Loucy (cell line): ENCODE measurements at regions not wholly inside any gene's neighbourhood (a gene's known extent, or its start where the extent isn't known, plus 50 kb on each side); places are given as distances from the start of the nearest gene placed in this dataset.

Source experiments
- H2AFZ ChIP-seq: fragments of 200-600 bp; sonication (generic); 2 replicates; pipeline ENCODE4 v1.6.0; 2016; ENCODE audit warnings: antibody characterized with exemption, mild to moderate bottlenecking, low read length, moderate library complexity
- H3F3A ChIP-seq: fragments of 200-600 bp; 2 replicates; pipeline ENCODE4 v1.6.0; 2016; ENCODE audit warnings: antibody characterized with exemption, low read depth, mild to moderate bottlenecking
- H3K27me3 ChIP-seq: fragments of 200-600 bp; sonication (generic); 2 replicates; pipeline ENCODE4 v1.6.1; 2014; ENCODE audit warnings: low read length, mild to moderate bottlenecking; ENCODE audit not compliant: insufficient read depth, poor library complexity, severe bottlenecking
- H3K36me3 ChIP-seq: fragments of 200-600 bp; sonication (generic); 2 replicates; pipeline ENCODE4 v1.6.1; 2016; ENCODE audit warnings: low read length; ENCODE audit not compliant: insufficient read depth
- H3K4me1 ChIP-seq: fragments of 200-600 bp; sonication (generic); 2 replicates; pipeline ENCODE4 v1.5.1; 2014; ENCODE audit warnings: low read length, mild to moderate bottlenecking; ENCODE audit not compliant: insufficient read depth, poor library complexity, severe bottlenecking
- H3K4me2 ChIP-seq: fragments of 200-600 bp; sonication (generic); 2 replicates; pipeline ENCODE4 v1.6.0; 2014; ENCODE audit warnings: antibody characterized with exemption, low read length, low read depth, mild to moderate bottlenecking; ENCODE audit not compliant: poor library complexity, severe bottlenecking
- H3K4me3 ChIP-seq: fragments of 200-600 bp; sonication (generic); 2 replicates; pipeline ENCODE4 v1.5.1; 2014; ENCODE audit warnings: low read length, mild to moderate bottlenecking, mixed read lengths; ENCODE audit not compliant: poor library complexity, severe bottlenecking
- H3K79me2 ChIP-seq: fragments of 200-600 bp; sonication (generic); 2 replicates; pipeline ENCODE4 v1.6.1; 2014; ENCODE audit warnings: low read length; ENCODE audit not compliant: insufficient read depth
- H3K9ac ChIP-seq: fragments of 200-600 bp; sonication (generic); 2 replicates; pipeline ENCODE4 v1.6.0; 2014; ENCODE audit warnings: mild to moderate bottlenecking, low read depth, low read length, moderate library complexity; ENCODE audit not compliant: poor library complexity, severe bottlenecking
- H3K9me2 ChIP-seq: fragments of 200-600 bp; sonication (generic); replicated peaks from 2 replicates; pipeline ENCODE4 v1.6.1; 2016; ENCODE audit warnings: low read depth, low read length, mixed read lengths
- H3K9me3 ChIP-seq: fragments of 200-600 bp; sonication (generic); 2 replicates; pipeline ENCODE4 v1.6.1; 2014; ENCODE audit warnings: mild to moderate bottlenecking, antibody characterized with exemption, low read length, low read depth; ENCODE audit not compliant: insufficient read depth
- H4K20me1 ChIP-seq: fragments of 200-600 bp; sonication (generic); 2 replicates; pipeline ENCODE4 v1.6.0; 2014; ENCODE audit warnings: antibody characterized with exemption, low read length, mild to moderate bottlenecking; ENCODE audit not compliant: insufficient read depth, poor library complexity, severe bottlenecking
- CTCF ChIP-seq: fragments of 200-600 bp; sonication (generic); conservative IDR thresholded peaks from 2 replicates; pipeline ENCODE4 v1.5.1; 2014; ENCODE audit warnings: mild to moderate bottlenecking, antibody characterized with exemption, low read length
- EZH2phosphoT487 ChIP-seq: fragments of 200-600 bp; IDR thresholded peaks from 2 replicates; pipeline ENCODE4 v1.6.1; 2018; ENCODE audit warnings: antibody characterized with exemption, mild to moderate bottlenecking, moderate library complexity, borderline replicate concordance

DNA sequence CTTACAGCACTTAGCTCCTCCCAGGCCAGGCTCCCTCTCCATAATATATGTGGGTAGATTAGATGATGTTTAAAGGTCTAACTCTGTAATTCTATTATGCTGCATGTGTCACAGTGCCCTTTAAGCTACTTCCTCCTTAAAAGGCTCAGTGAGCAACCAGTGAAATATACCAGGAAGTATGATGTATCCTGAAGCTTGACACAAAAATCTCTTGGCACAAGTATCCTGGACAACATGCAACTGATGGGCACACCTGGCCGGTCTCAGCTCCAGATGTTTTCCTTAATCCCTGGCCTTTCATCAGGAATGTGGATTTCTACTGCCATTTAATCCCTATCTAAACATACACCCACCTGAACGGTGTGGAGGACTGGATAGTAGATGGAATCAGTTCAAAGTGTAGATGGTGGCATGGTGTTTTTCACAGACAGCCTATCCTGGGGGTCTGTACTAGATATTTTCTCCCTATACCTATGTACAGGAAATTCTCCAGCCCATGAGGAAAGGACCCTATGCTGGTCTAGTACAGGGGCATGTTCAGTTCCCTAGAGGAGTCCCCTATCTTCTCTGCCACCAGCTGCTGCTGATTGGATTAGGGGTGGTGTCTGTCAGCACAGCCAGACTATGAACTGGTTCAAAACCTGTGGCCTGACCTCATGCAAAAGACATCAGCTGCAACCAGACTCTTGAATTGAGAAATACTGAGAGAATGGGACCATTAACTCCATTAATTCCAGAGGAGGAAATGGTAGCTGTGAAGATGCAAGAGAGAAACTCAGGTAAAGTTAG lies 59.4 kb upstream of the CITED2 start:
- Histone ChIP-seq H3K36me3 (no peaks in the 10 kb centered on the region), H3K9ac (no peak overlapping the region), H3K27me3 (no peaks in the 10 kb centered on the region), H2AFZ (peak overlapping the region; percentile 89), H3K4me3 (no peak overlapping the region), H3K79me2 (no peaks in the 10 kb centered on the region), H3K4me1 (no peaks in the 10 kb centered on the region), H4K20me1 (no peaks in the 10 kb centered on the region), H3K4me2 (no peak overlapping the region), H3F3A (no peaks in the 10 kb centered on the region), H3K9me2 (no peaks in the 10 kb centered on the region), H3K9me3 (no peaks in the 10 kb centered on the region)
- TF ChIP-seq CTCF (no peak), EZH2phosphoT487 (no peak)

GRCh38 chr6:139431602-139431956 lies 57.1 kb upstream of the CITED2 start:
- H3K9me2 ChIP-seq: no peaks in the 10 kb centered on the region
- no peak overlapping the region for H3K9ac ChIP-seq
- H2AFZ ChIP-seq: no peak overlapping the region
- no peaks in the 10 kb centered on the region for H3K79me2 ChIP-seq
- H3F3A ChIP-seq: no peaks in the 10 kb centered on the region
- H3K4me2 ChIP-seq: no peak overlapping the region
- no peaks in the 10 kb centered on the region for H4K20me1 ChIP-seq
- no peaks in the 10 kb centered on the region for H3K36me3 ChIP-seq
- H3K4me3 ChIP-seq: no peak overlapping the region
- no peak for TF ChIP-seq EZH2phosphoT487
- TF ChIP-seq CTCF: no peak
- H3K27me3 ChIP-seq: no peaks in the 10 kb centered on the region
- H3K9me3 ChIP-seq: no peaks in the 10 kb centered on the region
- H3K4me1 ChIP-seq: no peaks in the 10 kb centered on the region

DNA sequence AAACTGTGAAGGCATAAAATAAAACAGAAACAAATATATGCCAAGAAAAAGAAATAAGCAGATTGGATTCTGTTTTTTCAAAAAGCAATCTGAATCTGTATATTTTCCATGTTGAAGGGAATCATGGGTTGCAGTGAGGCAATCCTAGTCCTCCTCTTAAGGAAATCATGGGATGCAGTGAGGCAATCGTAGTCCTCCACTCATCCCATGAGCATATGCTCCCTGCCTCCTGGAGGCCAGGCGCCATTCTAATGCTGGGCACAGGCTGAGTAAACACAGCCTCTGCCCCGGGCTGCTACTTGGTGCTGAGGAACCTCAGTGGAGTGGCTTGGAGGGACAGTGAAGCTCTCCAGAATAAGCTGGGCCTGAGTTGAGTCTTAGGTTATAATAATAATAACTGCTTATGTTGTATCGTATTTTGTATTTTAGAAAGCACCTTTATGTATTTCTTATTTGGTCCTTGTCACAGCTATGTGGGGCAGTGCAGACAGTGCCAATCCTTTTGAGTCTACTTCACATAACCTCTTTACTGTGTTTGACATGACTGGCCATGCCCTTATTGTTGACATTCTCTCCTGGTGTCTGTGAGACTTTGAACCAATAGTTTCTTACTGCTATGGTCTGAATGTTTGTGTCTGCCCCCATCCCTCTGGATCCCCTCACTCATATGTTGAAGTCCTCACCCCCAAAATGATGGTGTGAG lies 56.6 kb upstream of the CITED2 start:
- H3K4me2 ChIP-seq: no peak overlapping the region
- no peaks in the 10 kb centered on the region for H4K20me1 ChIP-seq
- H3K79me2 ChIP-seq: no peaks in the 10 kb centered on the region
- no peak overlapping the region for H3K4me3 ChIP-seq
- TF ChIP-seq CTCF (no peak), EZH2phosphoT487 (no peak)
- H3K9me2 ChIP-seq: no peaks in the 10 kb centered on the region
- no peaks in the 10 kb centered on the region for H3K9me3 ChIP-seq
- no peaks in the 10 kb centered on the region for H3K36me3 ChIP-seq
- no peaks in the 10 kb centered on the region for H3F3A ChIP-seq
- no peak overlapping the region for H2AFZ ChIP-seq
- H3K4me1 ChIP-seq: no peaks in the 10 kb centered on the region
- H3K27me3 ChIP-seq: no peaks in the 10 kb centered on the region
- no peak overlapping the region for H3K9ac ChIP-seq
